ENCODE measurements at regions not wholly inside any gene's neighbourhood (a gene's known extent, or its start where the extent isn't known, plus 50 kb on each side); places are given as distances from the start of the nearest gene placed in this dataset.
A peak's percentile ranks its signal among the peaks of the same experiment; 100 is the strongest.

DNA sequence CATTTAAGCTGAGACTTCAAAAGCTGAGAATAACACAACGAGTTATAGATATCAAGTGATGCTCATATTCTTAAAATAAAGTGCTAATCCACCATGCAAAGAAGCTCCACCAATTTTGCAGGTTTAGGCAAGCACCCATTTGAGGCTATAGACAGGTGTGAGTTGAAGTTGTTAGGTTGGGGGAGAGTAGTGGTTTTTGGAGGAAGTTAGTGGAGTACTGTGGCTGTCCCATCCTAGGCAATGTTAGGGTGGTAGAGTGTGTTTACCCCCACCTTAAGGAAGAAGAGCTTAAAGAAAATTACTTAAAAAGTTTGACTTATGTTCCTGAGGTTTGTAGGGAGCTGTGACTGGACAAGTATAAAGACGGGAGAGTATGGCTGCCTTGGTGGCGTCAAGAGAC, 98.9 kb upstream of the MAN2A1 start:
- Histone ChIP-seq H3K27ac (replicated peaks) (no peak overlapping the region), H3K27me3 (ENCODE audit: insufficient read depth, poor library complexity, severe bottlenecking) (no peaks in the 10 kb centered on the region), H3K4me3 (replicated peaks; ENCODE audit: insufficient read depth, low read length) (no peak overlapping the region)
- no peak for DNase-seq (ENCODE audit: low read depth in 1 of 2, low spot score in 1 of 2)
- TF ChIP-seq, protein P1, sequence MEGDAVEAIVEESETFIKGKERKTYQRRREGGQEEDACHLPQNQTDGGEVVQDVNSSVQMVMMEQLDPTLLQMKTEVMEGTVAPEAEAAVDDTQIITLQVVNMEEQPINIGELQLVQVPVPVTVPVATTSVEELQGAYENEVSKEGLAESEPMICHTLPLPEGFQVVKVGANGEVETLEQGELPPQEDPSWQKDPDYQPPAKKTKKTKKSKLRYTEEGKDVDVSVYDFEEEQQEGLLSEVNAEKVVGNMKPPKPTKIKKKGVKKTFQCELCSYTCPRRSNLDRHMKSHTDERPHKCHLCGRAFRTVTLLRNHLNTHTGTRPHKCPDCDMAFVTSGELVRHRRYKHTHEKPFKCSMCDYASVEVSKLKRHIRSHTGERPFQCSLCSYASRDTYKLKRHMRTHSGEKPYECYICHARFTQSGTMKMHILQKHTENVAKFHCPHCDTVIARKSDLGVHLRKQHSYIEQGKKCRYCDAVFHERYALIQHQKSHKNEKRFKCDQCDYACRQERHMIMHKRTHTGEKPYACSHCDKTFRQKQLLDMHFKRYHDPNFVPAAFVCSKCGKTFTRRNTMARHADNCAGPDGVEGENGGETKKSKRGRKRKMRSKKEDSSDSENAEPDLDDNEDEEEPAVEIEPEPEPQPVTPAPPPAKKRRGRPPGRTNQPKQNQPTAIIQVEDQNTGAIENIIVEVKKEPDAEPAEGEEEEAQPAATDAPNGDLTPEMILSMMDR (IDR thresholded peaks at IDR 0.05; ENCODE audit: insufficient read depth, low read length), result no peak
- TF ChIP-seq, protein P2, sequence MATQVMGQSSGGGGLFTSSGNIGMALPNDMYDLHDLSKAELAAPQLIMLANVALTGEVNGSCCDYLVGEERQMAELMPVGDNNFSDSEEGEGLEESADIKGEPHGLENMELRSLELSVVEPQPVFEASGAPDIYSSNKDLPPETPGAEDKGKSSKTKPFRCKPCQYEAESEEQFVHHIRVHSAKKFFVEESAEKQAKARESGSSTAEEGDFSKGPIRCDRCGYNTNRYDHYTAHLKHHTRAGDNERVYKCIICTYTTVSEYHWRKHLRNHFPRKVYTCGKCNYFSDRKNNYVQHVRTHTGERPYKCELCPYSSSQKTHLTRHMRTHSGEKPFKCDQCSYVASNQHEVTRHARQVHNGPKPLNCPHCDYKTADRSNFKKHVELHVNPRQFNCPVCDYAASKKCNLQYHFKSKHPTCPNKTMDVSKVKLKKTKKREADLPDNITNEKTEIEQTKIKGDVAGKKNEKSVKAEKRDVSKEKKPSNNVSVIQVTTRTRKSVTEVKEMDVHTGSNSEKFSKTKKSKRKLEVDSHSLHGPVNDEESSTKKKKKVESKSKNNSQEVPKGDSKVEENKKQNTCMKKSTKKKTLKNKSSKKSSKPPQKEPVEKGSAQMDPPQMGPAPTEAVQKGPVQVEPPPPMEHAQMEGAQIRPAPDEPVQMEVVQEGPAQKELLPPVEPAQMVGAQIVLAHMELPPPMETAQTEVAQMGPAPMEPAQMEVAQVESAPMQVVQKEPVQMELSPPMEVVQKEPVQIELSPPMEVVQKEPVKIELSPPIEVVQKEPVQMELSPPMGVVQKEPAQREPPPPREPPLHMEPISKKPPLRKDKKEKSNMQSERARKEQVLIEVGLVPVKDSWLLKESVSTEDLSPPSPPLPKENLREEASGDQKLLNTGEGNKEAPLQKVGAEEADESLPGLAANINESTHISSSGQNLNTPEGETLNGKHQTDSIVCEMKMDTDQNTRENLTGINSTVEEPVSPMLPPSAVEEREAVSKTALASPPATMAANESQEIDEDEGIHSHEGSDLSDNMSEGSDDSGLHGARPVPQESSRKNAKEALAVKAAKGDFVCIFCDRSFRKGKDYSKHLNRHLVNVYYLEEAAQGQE (IDR thresholded peaks at IDR 0.05; ENCODE audit: insufficient replicate concordance, low read depth), result no peak
- TF ChIP-seq POLR2AphosphoS5 (IDR thresholded peaks at IDR 0.05; ENCODE audit: low read depth) (no peak), SPI1 (IDR thresholded peaks at IDR 0.05; ENCODE audit: borderline replicate concordance, low read depth) (no peak), GABPA (IDR thresholded peaks at IDR 0.05; ENCODE audit: low read depth) (no peak)

DNA sequence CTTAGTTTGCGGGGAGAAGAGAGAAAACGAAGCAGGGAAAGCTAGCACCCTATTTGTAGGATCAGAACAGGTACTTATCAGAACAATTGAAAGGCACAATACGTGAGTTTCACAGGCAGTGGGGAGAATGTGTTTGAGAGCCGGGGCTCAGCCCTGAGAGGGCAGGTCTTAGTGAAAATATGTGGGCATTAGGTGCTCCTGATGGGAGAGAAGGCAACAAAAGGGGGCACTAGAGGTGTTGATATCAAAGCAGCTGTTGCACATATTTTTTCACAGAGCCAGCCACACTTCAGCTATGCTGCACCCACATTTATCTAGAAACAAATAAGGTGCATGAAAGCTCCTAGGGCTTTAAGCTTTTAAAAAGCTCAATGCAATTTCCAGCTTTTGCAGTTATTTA, 99.7 kb upstream of the MAN2A1 start:
- H3K4me3 ChIP-seq (replicated peaks; ENCODE audit: insufficient read depth, low read length), result no peak overlapping the region
- peak in 1 of 2 experiments; percentile 1 for DNase-seq (ENCODE audit: low read depth in 1 of 2, low spot score in 1 of 2)
- no peaks in the 10 kb centered on the region for H3K27me3 ChIP-seq (ENCODE audit: insufficient read depth, poor library complexity, severe bottlenecking)
- TF ChIP-seq POLR2AphosphoS5 (IDR thresholded peaks at IDR 0.05; ENCODE audit: low read depth), result no peak
- TF ChIP-seq SPI1 (IDR thresholded peaks at IDR 0.05; ENCODE audit: borderline replicate concordance, low read depth), result no peak
- TF ChIP-seq, protein P2 (IDR thresholded peaks at IDR 0.05; ENCODE audit: insufficient replicate concordance, low read depth), result no peak
- no peak for TF ChIP-seq GABPA (IDR thresholded peaks at IDR 0.05; ENCODE audit: low read depth)
- TF ChIP-seq, protein P1 (IDR thresholded peaks at IDR 0.05; ENCODE audit: insufficient read depth, low read length), result no peak
- no peak overlapping the region for H3K27ac ChIP-seq (replicated peaks)

DNA sequence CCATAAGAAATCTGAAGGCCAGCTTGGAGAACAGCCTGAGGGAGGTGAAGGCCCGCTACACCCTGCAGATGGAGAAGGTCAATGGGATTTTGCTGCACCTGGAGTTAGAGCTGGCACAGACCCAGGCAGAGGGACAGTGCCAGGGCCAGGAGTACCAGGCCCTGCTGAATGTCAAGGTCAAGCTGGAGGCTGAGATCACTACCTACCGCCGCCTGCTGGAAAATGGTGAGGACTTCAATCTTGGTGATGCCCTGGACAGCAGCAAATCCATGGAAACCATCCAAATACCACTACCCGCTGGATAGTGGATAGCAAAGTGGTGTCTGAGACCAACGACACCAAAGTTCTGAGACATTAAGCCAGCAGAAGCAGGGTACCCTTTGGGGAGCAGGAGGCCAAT, 100.5 kb upstream of the MAN2A1 start:
- Histone ChIP-seq H3K27ac (replicated peaks) (no peak overlapping the region), H3K4me3 (replicated peaks; ENCODE audit: insufficient read depth, low read length) (no peak overlapping the region), H3K27me3 (ENCODE audit: insufficient read depth, poor library complexity, severe bottlenecking) (no peaks in the 10 kb centered on the region)
- TF ChIP-seq, protein P2 (IDR thresholded peaks at IDR 0.05; ENCODE audit: insufficient replicate concordance, low read depth), result no peak
- no peak for TF ChIP-seq POLR2AphosphoS5 (IDR thresholded peaks at IDR 0.05; ENCODE audit: low read depth)
- TF ChIP-seq SPI1 (IDR thresholded peaks at IDR 0.05; ENCODE audit: borderline replicate concordance, low read depth), result no peak
- TF ChIP-seq, protein P1 (IDR thresholded peaks at IDR 0.05; ENCODE audit: insufficient read depth, low read length), result no peak
- no peak for TF ChIP-seq GABPA (IDR thresholded peaks at IDR 0.05; ENCODE audit: low read depth)
- DNase-seq (ENCODE audit: low read depth in 1 of 2, low spot score in 1 of 2), result no peak

Data from HL-60 (cell line).